ENCODE measurements at regions not wholly inside any gene's neighbourhood (a gene's known extent, or its start where the extent isn't known, plus 50 kb on each side); places are given as distances from the start of the nearest gene placed in this dataset.

DNA sequence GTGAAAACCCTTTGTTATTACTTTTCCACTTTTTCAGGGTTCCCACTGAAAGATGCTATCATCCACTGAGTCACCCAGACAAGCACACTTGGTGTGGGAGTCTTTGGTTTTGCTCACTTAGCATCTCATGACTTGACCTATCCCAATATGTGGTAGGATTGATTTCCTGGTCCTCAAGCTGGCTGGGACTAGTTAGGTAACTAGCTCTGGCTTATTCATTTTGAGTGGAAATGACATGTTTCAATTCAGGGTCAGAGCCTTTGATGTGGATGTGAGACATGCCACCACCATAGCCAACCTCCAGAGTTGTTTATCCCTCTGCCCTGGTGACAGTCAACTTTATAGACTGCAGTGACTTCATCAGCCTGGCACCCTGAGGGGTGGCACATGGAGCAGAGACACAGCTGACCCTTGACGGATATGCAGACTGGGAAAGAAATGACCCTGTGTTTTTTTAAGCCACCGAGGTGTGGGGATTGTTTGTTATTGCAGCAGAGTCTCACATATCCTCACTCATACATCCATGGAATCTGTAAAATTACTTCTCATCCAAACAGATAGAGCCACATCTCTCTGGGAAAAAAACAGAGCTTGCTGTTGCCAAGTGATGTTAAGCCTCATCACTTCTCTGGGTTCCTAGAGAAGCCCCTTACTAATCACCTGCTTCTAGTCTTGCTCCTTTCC lies 699.9 kb downstream of the MATN1 start:
- Histone ChIP-seq H3K9ac (ENCODE audit: low read depth in 1 of 2, low read length in 2 of 2) (no peak overlapping the region), H3K27ac (ENCODE audit: low read depth, low read length) (no peak overlapping the region), H3K36me3 (ENCODE audit: control insufficient read depth in 1 of 2, insufficient read depth in 2 of 2, low read length in 2 of 2) (no peaks in the 10 kb centered on the region), H3K27me3 (ENCODE audit: control insufficient read depth in 1 of 2, insufficient read depth in 2 of 2, low read length in 2 of 2) (no peaks in the 10 kb centered on the region), H3K4me3 (ENCODE audit: low read depth in 1 of 2, low read length in 2 of 2) (no peak overlapping the region), H3K9me3 (ENCODE audit: control insufficient read depth in 1 of 2, low read length in 2 of 2) (no peaks in the 10 kb centered on the region), H3K4me1 (ENCODE audit: control insufficient read depth in 1 of 2, insufficient read depth in 2 of 2, low read length in 2 of 2) (peaks cover 0 to 3% of the 10 kb centered on the region in 2 donors)

DNA sequence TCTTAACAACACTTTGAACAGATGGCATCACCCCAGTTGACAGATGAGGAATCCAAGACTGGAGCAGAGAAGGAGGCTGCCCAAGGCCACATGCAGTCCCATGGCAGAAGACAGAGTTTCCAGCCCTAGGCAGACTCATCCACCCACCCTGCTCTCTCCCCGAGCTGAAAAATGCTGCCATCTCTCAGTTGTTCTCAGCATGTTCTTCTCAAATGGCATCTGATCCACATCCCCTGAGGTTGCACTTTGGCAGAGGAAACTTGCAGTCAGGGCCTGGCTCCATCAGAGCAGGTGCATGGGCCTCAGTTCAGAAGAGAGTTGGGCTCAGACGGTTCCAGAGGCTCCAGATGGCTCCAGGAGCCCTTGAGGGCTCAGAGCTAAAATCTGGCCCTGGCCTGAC lies 709.4 kb downstream of the MATN1 start:
- H3K9me3 ChIP-seq (ENCODE audit: control insufficient read depth in 1 of 2, low read length in 2 of 2), result no peaks in the 10 kb centered on the region
- H3K27ac ChIP-seq (ENCODE audit: low read depth, low read length), result no peak overlapping the region
- H3K9ac ChIP-seq (ENCODE audit: low read depth in 1 of 2, low read length in 2 of 2), result no peak overlapping the region
- peaks cover 0 to 3% of the 10 kb centered on the region in 2 donors for H3K4me1 ChIP-seq (ENCODE audit: control insufficient read depth in 1 of 2, insufficient read depth in 2 of 2, low read length in 2 of 2)
- H3K4me3 ChIP-seq (ENCODE audit: low read depth in 1 of 2, low read length in 2 of 2), result no peak overlapping the region
- no peaks in the 10 kb centered on the region for H3K27me3 ChIP-seq (ENCODE audit: control insufficient read depth in 1 of 2, insufficient read depth in 2 of 2, low read length in 2 of 2)
- no peaks in the 10 kb centered on the region for H3K36me3 ChIP-seq (ENCODE audit: control insufficient read depth in 1 of 2, insufficient read depth in 2 of 2, low read length in 2 of 2)

DNA sequence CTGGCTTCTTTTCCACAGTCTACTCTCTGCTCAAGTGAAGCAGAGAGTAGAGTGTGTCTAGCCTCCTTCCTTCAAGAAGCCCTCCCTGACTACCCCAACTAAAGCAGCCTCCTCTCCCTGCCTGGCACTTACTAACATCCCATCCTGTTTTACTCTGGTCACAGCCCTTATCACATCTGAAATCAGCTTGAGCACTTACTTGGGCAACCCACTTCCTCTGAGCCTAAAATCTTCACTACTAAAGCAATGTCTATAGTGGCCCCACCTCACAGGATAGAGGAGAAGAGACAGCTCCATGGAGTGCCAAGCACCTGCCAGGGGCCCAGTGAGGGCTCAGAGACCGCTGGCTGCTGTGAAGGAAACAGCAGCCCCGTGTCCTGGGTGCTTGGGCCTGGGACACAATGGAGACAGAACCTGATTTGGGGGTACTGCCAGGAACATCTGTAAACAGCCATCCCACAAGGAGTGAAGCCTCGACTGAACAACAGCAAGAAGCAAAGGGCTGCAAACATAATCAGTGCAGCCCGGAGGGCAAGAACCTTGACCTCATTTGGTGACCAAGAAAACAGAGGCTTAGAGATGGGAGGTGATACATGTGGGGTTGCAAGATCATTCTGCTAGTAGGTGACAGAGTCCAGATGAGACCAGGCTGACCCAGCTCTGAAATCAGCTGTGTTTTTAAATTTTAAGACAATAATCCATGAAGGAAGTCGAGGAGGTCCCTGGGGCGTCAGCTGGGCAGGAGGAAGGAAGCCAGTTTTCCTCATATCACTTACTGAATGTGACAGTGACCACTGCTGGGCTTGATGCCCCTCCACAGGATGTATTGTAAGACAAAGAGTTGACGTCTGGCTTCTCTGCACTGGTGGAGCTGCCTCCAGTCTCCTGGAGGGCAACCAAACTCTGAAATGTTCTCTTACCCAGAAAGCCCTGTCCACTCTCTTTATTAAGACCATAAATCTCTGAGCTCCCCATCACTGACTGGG lies 710.6 kb downstream of the MATN1 start:
- Histone ChIP-seq H3K9me3 (ENCODE audit: control insufficient read depth in 1 of 2, low read length in 2 of 2) (no peaks in the 10 kb centered on the region), H3K4me3 (ENCODE audit: low read depth in 1 of 2, low read length in 2 of 2) (no peak overlapping the region), H3K9ac (ENCODE audit: low read depth in 1 of 2, low read length in 2 of 2) (no peak overlapping the region), H3K27me3 (ENCODE audit: control insufficient read depth in 1 of 2, insufficient read depth in 2 of 2, low read length in 2 of 2) (no peaks in the 10 kb centered on the region), H3K27ac (ENCODE audit: low read depth, low read length) (no peak overlapping the region), H3K36me3 (ENCODE audit: control insufficient read depth in 1 of 2, insufficient read depth in 2 of 2, low read length in 2 of 2) (no peaks in the 10 kb centered on the region), H3K4me1 (ENCODE audit: control insufficient read depth in 1 of 2, insufficient read depth in 2 of 2, low read length in 2 of 2) (peaks cover 0 to 4% of the 10 kb centered on the region in 2 donors)

DNA sequence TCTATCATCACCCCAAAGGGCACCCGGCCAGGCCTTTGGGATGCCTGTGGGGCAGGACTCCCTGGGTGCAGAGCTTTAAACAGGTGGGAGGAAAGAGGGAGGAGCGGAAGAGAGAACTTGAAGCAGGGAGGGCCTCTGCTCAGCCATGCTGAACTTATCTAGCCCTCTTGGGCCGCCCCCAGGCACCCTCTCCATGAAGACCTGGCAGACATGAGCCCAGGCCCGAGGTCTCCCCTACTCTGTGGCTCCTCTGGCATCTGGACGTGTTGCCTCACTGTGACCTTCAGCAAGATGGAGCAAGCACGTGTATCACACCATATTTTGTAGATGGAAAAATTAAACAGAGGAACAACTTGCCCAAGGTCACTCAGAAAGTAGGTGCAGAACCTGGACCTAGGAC lies 711.4 kb downstream of the MATN1 start:
- Histone ChIP-seq H3K27ac (ENCODE audit: low read depth, low read length) (no peak overlapping the region), H3K9ac (ENCODE audit: low read depth in 1 of 2, low read length in 2 of 2) (no peak overlapping the region), H3K4me3 (ENCODE audit: low read depth in 1 of 2, low read length in 2 of 2) (no peak overlapping the region), H3K36me3 (ENCODE audit: control insufficient read depth in 1 of 2, insufficient read depth in 2 of 2, low read length in 2 of 2) (no peaks in the 10 kb centered on the region), H3K9me3 (ENCODE audit: control insufficient read depth in 1 of 2, low read length in 2 of 2) (no peaks in the 10 kb centered on the region), H3K27me3 (ENCODE audit: control insufficient read depth in 1 of 2, insufficient read depth in 2 of 2, low read length in 2 of 2) (no peaks in the 10 kb centered on the region), H3K4me1 (ENCODE audit: control insufficient read depth in 1 of 2, insufficient read depth in 2 of 2, low read length in 2 of 2) (peaks cover 0 to 4% of the 10 kb centered on the region in 2 donors)

DNA sequence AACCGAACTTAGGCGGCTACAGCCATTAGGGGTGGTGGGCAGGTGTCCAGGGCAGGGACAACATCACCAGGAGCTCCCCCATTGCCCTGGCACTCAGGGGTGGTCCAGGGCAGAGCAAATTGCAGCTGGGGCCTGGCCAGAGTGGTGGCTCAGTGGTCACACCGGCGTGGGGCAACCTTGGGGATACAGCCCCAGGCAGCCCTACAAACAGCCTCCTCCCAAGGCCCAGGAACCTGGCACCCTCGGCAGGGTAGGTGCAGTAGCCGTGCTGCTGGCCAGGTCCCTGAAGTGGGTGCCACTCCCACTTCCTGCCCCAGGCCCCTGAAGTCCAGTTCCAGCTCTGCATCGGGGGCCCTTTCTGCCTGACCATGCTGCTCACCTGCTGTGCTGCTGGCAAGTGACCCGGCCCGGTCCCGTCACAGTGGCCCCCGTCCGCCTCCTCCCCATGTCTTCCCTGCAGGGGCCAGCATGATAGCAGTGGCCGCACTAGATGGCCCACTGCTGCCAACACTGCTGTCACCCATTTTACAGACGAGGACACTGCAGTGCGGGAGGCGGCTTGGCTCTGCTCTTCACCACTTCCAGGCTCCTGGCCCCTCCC lies 712.8 kb downstream of the MATN1 start:
- Histone ChIP-seq H3K27me3 (ENCODE audit: control insufficient read depth in 1 of 2, insufficient read depth in 2 of 2, low read length in 2 of 2) (no peaks in the 10 kb centered on the region), H3K36me3 (ENCODE audit: control insufficient read depth in 1 of 2, insufficient read depth in 2 of 2, low read length in 2 of 2) (no peaks in the 10 kb centered on the region), H3K27ac (ENCODE audit: low read depth, low read length) (no peak overlapping the region), H3K4me1 (ENCODE audit: control insufficient read depth in 1 of 2, insufficient read depth in 2 of 2, low read length in 2 of 2) (peaks cover 0 to 4% of the 10 kb centered on the region in 2 donors), H3K4me3 (ENCODE audit: low read depth in 1 of 2, low read length in 2 of 2) (no peak overlapping the region), H3K9me3 (ENCODE audit: control insufficient read depth in 1 of 2, low read length in 2 of 2) (no peaks in the 10 kb centered on the region), H3K9ac (ENCODE audit: low read depth in 1 of 2, low read length in 2 of 2) (no peak overlapping the region)

DNA sequence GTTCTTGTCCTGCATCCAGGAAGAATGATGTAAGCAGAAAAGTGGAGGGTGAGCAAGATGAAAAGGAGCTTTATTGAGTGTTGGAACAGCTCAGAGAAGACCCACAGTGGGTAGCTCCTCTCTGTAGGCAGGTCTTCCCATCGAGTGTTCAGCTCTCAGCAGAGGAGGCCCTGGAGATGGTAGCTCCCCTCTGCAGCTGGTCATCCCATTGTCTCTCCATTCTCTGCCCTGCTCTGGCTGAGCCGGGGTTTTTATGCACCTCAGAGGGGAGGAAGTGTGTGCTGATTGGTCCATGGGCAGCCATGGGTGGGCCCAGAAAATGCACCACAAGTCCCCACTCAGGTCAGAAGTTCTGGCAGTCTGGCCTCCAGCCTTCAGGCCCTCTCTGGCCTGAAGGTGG lies 713.7 kb downstream of the MATN1 start:
- no peaks in the 10 kb centered on the region for H3K27me3 ChIP-seq (ENCODE audit: control insufficient read depth in 1 of 2, insufficient read depth in 2 of 2, low read length in 2 of 2)
- no peak overlapping the region for H3K27ac ChIP-seq (ENCODE audit: low read depth, low read length)
- no peak overlapping the region for H3K4me3 ChIP-seq (ENCODE audit: low read depth in 1 of 2, low read length in 2 of 2)
- H3K9ac ChIP-seq (ENCODE audit: low read depth in 1 of 2, low read length in 2 of 2), result no peak overlapping the region
- no peaks in the 10 kb centered on the region for H3K36me3 ChIP-seq (ENCODE audit: control insufficient read depth in 1 of 2, insufficient read depth in 2 of 2, low read length in 2 of 2)
- H3K4me1 ChIP-seq (ENCODE audit: control insufficient read depth in 1 of 2, insufficient read depth in 2 of 2, low read length in 2 of 2), result peaks cover 0 to 4% of the 10 kb centered on the region in 2 donors
- no peaks in the 10 kb centered on the region for H3K9me3 ChIP-seq (ENCODE audit: control insufficient read depth in 1 of 2, low read length in 2 of 2)

DNA sequence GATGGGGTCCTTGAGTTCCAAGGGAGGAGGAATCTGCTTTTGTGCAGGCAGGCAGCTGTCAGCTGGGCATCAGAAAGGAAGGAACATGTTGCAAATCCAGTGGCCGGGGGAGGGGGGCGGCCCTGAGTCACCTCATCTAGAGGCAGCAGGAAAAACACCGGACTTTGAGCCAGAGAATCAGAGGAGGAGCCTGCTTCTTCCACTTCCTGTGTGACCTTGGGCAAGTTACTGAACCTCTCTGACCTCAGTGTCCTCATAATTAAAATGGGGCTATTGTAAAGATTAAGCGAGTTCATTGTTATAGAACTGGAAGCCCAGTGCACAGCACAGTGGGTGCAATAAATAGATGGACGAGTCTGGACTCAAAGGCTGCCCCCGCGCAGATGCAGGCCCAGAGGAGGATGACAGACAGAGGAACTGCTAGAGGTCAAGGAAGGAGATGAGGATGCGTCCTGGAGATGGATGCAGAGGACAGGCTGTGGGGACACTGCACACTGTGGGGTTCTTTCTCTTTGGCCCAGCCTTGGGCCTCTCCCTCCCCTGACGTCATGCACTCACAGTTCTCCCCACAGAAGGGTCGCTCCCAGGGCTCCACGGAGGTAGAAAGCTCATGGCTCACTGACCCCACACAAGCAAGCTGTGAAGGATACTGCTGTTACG lies 714.3 kb downstream of the MATN1 start:
- no peak overlapping the region for H3K27ac ChIP-seq (ENCODE audit: low read depth, low read length)
- H3K4me3 ChIP-seq (ENCODE audit: low read depth in 1 of 2, low read length in 2 of 2), result no peak overlapping the region
- H3K9ac ChIP-seq (ENCODE audit: low read depth in 1 of 2, low read length in 2 of 2), result no peak overlapping the region
- no peaks in the 10 kb centered on the region for H3K36me3 ChIP-seq (ENCODE audit: control insufficient read depth in 1 of 2, insufficient read depth in 2 of 2, low read length in 2 of 2)
- H3K4me1 ChIP-seq (ENCODE audit: control insufficient read depth in 1 of 2, insufficient read depth in 2 of 2, low read length in 2 of 2), result peaks cover 0 to 4% of the 10 kb centered on the region in 2 donors
- no peaks in the 10 kb centered on the region for H3K9me3 ChIP-seq (ENCODE audit: control insufficient read depth in 1 of 2, low read length in 2 of 2)
- H3K27me3 ChIP-seq (ENCODE audit: control insufficient read depth in 1 of 2, insufficient read depth in 2 of 2, low read length in 2 of 2), result no peaks in the 10 kb centered on the region

DNA sequence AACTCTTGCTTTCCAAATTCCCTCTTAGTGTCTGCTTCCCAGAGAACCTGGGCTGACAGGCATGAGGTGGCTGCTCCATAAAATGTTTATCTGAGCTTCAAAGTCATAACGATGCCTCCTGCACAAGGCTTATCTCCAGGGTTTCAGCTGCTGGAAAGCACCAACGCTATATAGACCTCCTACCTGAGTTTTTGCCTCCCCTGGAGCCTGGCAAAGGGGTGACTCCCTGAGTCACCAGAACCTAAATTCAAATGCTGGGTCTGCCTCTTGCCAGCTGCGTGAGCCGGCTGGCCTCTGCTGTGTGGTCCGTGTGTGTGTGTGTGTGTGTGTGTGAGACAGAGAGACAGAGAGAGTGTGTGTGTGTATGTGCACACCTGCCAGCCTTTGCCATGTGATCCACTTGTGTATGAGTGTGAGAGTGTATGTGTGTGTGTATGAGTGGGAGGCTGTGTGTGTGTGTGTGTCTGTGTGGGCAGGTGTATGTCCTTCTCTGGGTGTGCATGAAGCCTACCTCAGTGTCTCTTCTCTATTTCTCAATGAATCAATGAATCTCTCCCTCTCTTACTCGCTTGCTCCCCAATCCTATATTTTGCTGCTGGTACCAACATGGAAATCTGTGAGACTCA lies 714.9 kb downstream of the MATN1 start:
- Histone ChIP-seq H3K27ac (ENCODE audit: low read depth, low read length) (no peak overlapping the region), H3K36me3 (ENCODE audit: control insufficient read depth in 1 of 2, insufficient read depth in 2 of 2, low read length in 2 of 2) (no peaks in the 10 kb centered on the region), H3K27me3 (ENCODE audit: control insufficient read depth in 1 of 2, insufficient read depth in 2 of 2, low read length in 2 of 2) (no peaks in the 10 kb centered on the region), H3K4me3 (ENCODE audit: low read depth in 1 of 2, low read length in 2 of 2) (no peak overlapping the region), H3K9me3 (ENCODE audit: control insufficient read depth in 1 of 2, low read length in 2 of 2) (no peaks in the 10 kb centered on the region), H3K9ac (ENCODE audit: low read depth in 1 of 2, low read length in 2 of 2) (no peak overlapping the region), H3K4me1 (ENCODE audit: control insufficient read depth in 1 of 2, insufficient read depth in 2 of 2, low read length in 2 of 2) (peaks cover 0 to 4% of the 10 kb centered on the region in 2 donors)

DNA sequence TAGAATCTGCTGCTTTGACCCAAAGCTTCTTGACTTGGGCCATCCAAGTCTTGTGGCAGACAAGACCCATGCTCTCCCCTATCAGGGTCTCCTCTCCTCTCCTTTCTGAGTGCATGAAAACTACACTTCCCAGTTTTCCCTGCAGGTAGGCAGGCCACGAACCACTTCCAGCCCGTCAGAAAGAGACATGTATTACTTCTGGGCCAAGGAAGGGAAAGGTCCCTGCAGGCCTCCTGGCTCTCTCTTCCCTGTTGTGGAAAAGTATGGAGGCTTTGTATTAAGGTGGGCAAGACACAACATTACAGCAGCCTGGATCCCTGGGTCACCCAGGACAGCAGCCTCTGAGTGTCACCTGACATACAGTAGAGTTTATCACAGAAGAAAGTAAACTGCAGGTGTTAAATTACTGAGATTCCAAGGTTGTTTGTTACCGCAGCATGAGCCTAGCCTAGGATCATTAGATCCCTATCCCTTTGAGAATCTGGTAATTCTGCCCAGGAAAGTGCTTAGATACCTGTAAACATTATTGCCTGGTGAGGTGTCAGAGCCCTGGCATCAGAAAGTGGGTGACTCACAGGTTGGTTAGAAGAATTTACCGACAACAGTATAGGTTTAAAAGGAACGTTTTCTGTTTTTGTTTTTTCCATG lies 717.3 kb downstream of the MATN1 start:
- Histone ChIP-seq H3K27me3 (ENCODE audit: control insufficient read depth in 1 of 2, insufficient read depth in 2 of 2, low read length in 2 of 2) (no peaks in the 10 kb centered on the region), H3K36me3 (ENCODE audit: control insufficient read depth in 1 of 2, insufficient read depth in 2 of 2, low read length in 2 of 2) (no peaks in the 10 kb centered on the region), H3K9me3 (ENCODE audit: control insufficient read depth in 1 of 2, low read length in 2 of 2) (no peaks in the 10 kb centered on the region), H3K27ac (ENCODE audit: low read depth, low read length) (no peak overlapping the region), H3K4me3 (ENCODE audit: low read depth in 1 of 2, low read length in 2 of 2) (no peak overlapping the region), H3K9ac (ENCODE audit: low read depth in 1 of 2, low read length in 2 of 2) (no peak overlapping the region), H3K4me1 (ENCODE audit: control insufficient read depth in 1 of 2, insufficient read depth in 2 of 2, low read length in 2 of 2) (peaks cover 0 to 4% of the 10 kb centered on the region in 2 donors)

All from duodenal mucosa (tissue), 2 donors.